ENCODE measurements at regions not wholly inside any gene's neighbourhood (a gene's known extent, or its start where the extent isn't known, plus 50 kb on each side); places are given as distances from the start of the nearest gene placed in this dataset.

DNA sequence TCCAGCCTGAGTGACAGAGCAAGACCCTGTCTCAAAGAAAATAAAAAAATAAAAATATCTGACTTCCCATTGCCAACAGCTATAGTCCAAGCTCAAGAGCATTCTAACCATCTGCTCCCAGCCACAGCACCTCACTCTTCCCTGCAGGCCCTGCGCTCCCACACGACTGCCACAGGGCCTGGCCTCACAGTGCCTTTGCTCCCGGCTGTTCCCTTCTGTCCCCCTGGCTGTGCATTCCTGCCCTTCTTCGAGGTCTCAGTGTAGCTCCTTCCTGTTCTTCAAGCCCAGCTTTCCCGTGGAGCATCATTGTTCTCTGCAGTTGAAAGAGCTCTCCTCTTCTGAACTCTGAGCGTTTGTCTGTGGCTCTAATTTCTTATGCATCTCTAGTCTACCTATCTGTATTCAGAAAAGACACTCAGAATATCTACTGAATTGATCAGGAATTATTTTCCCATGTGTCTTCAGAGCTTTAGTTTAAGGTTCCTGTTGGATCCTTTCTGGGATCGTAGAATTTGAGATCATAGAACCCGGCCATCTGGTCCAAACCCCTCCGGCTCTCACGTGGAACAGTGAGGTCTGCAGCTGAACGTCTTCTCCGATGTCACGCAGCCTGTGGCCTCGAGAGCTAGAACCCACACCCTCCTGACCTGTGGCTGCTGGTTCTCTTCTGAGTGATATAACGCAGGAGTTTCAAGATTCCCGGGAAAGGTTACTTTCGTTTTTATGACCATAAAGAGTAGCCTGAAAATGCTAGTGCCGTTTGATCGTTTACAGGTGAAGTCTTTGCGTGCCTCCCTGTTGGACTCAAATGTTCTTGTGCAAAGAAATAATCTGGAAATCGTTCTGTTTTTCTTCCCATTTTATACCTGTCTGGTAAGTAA, 54.4 kb downstream of the DOP1B start:
- ATAC-seq (peak in 1 of 4 donors; percentile 15), DNase-seq (no peak)
- no peak overlapping the region for H3K4me3 ChIP-seq
- intact Hi-C loops (cut with DNase I) = loop anchor here in 1 of 10 donors (5.0 kb wide), 1 partner anchor 74 kb away; the partner anchor contains the start of gene CBR3
- H3K36me3 ChIP-seq = peaks cover 0 to 70% (median 38%) of the 10 kb centered on the region in 9 donors
- no peaks in the 10 kb centered on the region for H3K9me3 ChIP-seq
- no peaks in the 10 kb centered on the region for H3K4me1 ChIP-seq
- TF ChIP-seq, protein P1, sequence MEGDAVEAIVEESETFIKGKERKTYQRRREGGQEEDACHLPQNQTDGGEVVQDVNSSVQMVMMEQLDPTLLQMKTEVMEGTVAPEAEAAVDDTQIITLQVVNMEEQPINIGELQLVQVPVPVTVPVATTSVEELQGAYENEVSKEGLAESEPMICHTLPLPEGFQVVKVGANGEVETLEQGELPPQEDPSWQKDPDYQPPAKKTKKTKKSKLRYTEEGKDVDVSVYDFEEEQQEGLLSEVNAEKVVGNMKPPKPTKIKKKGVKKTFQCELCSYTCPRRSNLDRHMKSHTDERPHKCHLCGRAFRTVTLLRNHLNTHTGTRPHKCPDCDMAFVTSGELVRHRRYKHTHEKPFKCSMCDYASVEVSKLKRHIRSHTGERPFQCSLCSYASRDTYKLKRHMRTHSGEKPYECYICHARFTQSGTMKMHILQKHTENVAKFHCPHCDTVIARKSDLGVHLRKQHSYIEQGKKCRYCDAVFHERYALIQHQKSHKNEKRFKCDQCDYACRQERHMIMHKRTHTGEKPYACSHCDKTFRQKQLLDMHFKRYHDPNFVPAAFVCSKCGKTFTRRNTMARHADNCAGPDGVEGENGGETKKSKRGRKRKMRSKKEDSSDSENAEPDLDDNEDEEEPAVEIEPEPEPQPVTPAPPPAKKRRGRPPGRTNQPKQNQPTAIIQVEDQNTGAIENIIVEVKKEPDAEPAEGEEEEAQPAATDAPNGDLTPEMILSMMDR (IDR thresholded peaks at IDR 0.05) = no peak
- no peak for TF ChIP-seq POLR2A (IDR thresholded peaks at IDR 0.05)
- no peak overlapping the region for H3K27ac ChIP-seq
- 90 to 92% (median 91%) methylated on average over 21 of the region's 21 CpGs for WGBS, 4 donors
- no peaks in the 10 kb centered on the region for H3K27me3 ChIP-seq

DNA sequence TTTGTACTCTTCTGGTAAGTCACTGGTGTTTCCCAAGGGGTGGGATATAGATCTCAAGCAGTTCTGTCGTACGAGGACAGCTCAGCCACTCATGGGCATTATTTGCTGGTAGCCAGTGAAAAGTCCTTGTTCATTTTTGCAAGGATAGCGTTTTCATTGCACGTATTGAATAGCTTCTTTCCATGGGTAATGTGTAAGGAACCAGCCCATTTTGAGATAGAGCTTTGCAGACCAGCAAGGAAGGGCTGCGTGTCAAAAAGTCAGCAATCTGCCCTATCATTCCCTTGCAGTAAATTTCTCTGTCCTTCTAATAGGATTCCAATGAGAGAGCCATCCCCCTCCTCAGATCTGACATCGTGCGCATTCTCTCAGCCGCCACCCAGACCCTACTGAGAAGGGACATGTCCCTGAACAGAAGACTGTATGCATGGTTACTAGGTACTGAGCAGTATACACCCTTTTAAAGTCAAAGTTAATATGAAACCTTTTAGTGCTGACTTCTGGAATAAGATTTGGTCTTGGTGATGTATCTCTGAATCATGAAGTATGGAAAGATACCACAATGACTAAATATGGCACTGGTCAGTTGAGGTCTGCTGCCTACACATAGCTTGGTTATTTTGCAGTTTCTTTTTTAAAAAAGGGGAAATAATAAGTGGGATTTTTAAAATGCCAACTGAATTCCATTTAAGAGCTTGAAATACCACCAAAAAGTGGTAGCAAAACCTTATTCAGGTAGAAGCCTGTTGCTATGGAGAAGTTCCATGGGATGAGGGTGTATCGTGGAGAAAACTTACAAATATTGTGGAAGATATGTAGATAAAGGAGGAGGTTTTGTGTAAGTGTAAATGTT, 55.3 kb downstream of the DOP1B start:
- H3K36me3 ChIP-seq = peaks cover 0 to 77% (median 43%) of the 10 kb centered on the region in 9 donors

DNA sequence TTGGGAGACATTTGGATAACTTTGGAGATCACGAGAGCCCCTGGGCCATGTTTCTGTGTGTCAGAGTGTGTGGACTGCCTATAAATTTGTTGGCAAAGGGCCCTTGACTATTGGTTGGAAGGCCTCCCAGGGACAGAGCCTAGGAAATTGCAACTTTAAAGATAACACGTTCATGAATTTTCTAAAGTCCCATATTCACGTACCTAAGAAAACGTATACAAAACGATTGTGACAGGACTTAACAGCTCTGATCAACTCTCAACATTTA, 55.8 kb downstream of the DOP1B start:
- peak overlapping the region in 1 of 12 donors; percentile 8 for H3K27ac ChIP-seq
- H3K36me3 ChIP-seq = peaks cover 0 to 83% (median 43%) of the 10 kb centered on the region in 9 donors
- TF ChIP-seq, protein P1 (IDR thresholded peaks at IDR 0.05) = no peak
- TF ChIP-seq POLR2A (IDR thresholded peaks at IDR 0.05) = no peak
- DNase-seq (no peak), ATAC-seq (no peak)
- 93 to 99% (median 96%) methylated on average over 5 of the region's 5 CpGs for WGBS, 4 donors
- intact Hi-C loops (cut with DNase I) = loop anchor here in 1 of 10 donors (5.0 kb wide), 1 partner anchor 75 kb away; the partner anchor contains the start of gene CBR3
- H3K27me3 ChIP-seq = no peaks in the 10 kb centered on the region
- H3K4me3 ChIP-seq = no peak overlapping the region
- H3K4me1 ChIP-seq = no peaks in the 10 kb centered on the region
- no peaks in the 10 kb centered on the region for H3K9me3 ChIP-seq

More for the DNA sequence above, 55.3 kb downstream of the DOP1B start:
- 95 to 97% (median 96%) methylated on average over 9 of the region's 9 CpGs for WGBS, 4 donors
- intact Hi-C loops (cut with DNase I) = loop anchor here in 1 of 10 donors (5.0 kb wide), 1 partner anchor 75 kb away; the partner anchor contains the start of gene CBR3
- no peak for TF ChIP-seq POLR2A (IDR thresholded peaks at IDR 0.05)
- TF ChIP-seq, protein P1 (IDR thresholded peaks at IDR 0.05) = no peak
- H3K27me3 ChIP-seq = no peaks in the 10 kb centered on the region
- ATAC-seq (no peak), DNase-seq (no peak)
- H3K27ac ChIP-seq = peak overlapping the region in 1 of 12 donors; percentile 8
- no peaks in the 10 kb centered on the region for H3K4me1 ChIP-seq
- no peaks in the 10 kb centered on the region for H3K9me3 ChIP-seq
- no peak overlapping the region for H3K4me3 ChIP-seq

DNA sequence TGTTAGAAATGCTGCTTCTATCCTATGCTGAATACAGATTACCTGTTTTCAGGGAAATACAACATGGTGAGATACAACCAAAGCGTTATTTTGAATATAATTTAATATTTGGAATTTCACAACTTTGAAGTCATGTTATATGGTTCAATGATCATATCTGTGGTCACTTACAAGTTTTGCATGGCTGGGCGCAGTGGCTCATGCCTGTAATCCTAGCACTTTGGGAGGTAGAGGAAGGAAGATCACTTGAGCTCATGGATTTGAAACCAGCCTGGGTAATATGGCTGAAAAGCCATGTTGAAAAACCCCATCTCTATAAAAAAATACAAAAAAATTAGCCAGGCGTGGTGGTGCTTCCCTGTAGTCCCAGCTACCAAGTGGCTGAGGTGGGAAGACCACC, 57.9 kb downstream of the DOP1B start:
- intact Hi-C loops (cut with DNase I) = loop anchor here in 1 of 10 donors (5.0 kb wide), 1 partner anchor 77 kb away; the partner anchor contains the start of gene CBR3
- ATAC-seq = no peak
- H3K4me3 ChIP-seq = no peak overlapping the region
- no peaks in the 10 kb centered on the region for H3K27me3 ChIP-seq
- H3K36me3 ChIP-seq = peaks cover 0 to 87% (median 64%) of the 10 kb centered on the region in 9 donors
- H3K27ac ChIP-seq = no peak overlapping the region
- no peaks in the 10 kb centered on the region for H3K4me1 ChIP-seq
- 81 to 98% (median 97%) methylated on average over 3 of the region's 3 CpGs for WGBS, 4 donors
- no peak for TF ChIP-seq POLR2A (IDR thresholded peaks at IDR 0.05)
- TF ChIP-seq, protein P1 (IDR thresholded peaks at IDR 0.05) = no peak
- H3K9me3 ChIP-seq = no peaks in the 10 kb centered on the region
- DNase-seq = no peak

Data from heart left ventricle (tissue), 16 donors.